NCI-H2107 (cell line): ENCODE measurements at regions not wholly inside any gene's neighbourhood (a gene's known extent, or its start where the extent isn't known, plus 50 kb on each side); places are given as distances from the start of the nearest gene placed in this dataset.

ENCODE experiments used
- DNase-seq: peaks from one replicate; lab custom pipeline; 2025; lab: John Stamatoyannopoulos, UW

- DNase-seq: no peak
These were observed 146.9 kb downstream of the KLF13 start for GRCh38 chr15:31473385-31474058.

- no peak for DNase-seq
These were observed 147.6 kb downstream of the KLF13 start for GRCh38 chr15:31474059-31474868.

- no peak for DNase-seq
These were observed 149.7 kb downstream of the KLF13 start for GRCh38 chr15:31476236-31476810.

GRCh38 chr15:31476866-31477265 is 150.2 kb downstream of the KLF13 start:
- no peak for DNase-seq

GRCh38 chr15:31477301-31477700 is 150.7 kb downstream of the KLF13 start:
- no peak for DNase-seq

GRCh38 chr15:31477851-31478701 is 151.4 kb downstream of the KLF13 start:
- no peak for DNase-seq

- DNase-seq: no peak
These were observed 152.1 kb downstream of the KLF13 start for GRCh38 chr15:31478702-31479221.

- no peak for DNase-seq
These were observed 153.9 kb downstream of the KLF13 start for GRCh38 chr15:31480356-31481025.

GRCh38 chr15:31481142-31481541 is 154.5 kb downstream of the KLF13 start:
- DNase-seq: no peak

- no peak for DNase-seq
These were observed 155.7 kb downstream of the KLF13 start for GRCh38 chr15:31482122-31482922.

- no peak for DNase-seq
These were observed 156.7 kb downstream of the KLF13 start for GRCh38 chr15:31483053-31483985.

DNA sequence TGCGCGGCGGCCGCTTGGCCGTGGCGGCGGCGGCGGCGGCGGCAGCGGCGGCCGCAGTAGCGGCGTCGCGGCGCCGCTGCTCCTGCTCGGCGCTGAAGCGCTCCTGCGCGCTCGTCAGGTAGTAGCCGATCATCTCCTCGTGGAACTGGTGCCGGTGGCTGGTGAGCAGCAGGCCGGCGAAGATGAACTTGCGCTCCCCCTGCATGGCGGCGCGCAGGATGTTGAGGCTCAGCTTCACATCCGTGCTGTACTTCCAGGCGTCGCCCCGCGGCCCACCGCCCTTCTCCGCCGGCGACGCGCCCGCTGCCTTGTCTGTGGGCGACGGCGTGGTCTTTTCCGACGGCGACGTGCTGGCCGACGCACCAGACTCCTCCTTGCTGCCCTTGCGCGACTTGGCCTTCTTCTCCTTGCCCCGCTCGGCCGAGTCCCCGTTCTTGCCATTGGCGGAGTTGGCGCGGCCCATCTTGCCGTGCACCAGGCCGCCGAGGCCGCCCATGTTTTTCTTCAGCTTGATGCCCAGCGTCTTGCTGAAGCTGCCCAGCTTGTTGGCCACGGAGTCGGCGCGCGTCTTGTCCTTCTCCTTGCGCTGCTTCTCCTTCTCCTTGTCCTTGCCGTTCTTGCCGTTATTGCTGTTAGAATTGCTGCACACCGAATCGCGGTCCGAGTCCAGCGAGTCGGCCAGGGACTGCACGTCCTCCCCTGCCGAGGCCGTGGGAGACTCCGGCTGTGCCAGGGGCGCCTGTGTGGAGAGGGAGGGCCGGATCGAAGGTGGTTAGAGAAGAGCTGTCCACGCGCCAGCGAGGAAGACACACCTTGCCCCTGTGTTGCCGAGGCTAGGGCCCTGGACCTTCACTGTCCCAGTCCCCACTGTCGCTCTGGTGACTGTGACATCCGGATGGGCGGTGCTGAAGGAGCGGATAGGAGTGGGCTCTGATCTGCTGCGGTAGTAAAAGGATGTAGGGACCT is 157.6 kb downstream of the KLF13 start:
- no peak for DNase-seq

GRCh38 chr15:31484986-31485385 is 158.4 kb downstream of the KLF13 start:
- DNase-seq: no peak

- no peak for DNase-seq
These were observed 158.8 kb downstream of the KLF13 start for GRCh38 chr15:31485431-31485830.

GRCh38 chr15:31485911-31486461 is 159.4 kb downstream of the KLF13 start:
- no peak for DNase-seq

GRCh38 chr15:31486506-31486905 is 159.9 kb downstream of the KLF13 start:
- DNase-seq: no peak

DNA sequence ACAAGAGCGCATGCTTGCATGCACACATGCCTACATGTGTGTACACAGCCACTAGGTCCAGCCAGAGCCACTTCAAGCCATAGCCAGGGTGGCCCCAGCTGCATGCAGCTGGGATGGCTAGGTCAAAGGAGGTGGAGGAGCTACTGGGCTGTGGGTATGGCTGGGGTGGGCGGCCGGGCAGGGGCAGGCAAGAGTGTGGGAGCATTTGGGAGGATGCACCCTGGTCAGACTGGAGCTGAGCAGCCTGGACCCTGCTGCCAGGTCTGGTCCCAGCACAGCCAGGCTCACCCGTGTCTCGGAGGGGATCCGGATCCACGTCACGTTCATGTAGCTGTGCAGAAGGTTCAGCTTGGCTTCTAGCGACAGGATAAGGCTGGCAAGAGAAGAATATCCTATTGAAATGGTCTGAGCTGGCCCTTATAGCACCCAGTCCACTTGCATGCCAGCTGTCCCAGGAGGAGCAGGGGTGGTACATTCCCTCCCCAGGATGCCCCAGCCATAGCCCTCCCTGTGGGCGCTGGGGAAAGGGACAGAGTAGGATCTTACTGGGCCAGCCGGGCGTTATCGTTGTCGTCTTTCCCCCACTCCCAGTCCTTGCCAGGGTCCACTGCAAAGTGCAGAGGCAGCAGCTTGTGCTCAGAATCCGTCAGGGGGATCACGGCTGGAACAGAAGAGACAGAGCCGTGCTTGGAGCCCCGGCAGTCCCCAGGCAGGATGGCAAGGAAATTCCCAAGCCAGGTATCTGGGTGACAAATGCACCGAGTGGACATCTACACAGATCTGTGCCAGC is 160.5 kb downstream of the KLF13 start:
- no peak for DNase-seq
